Central memory CD8-positive, alpha-beta T cell (primary cell): ENCODE measurements at regions not wholly inside any gene's neighbourhood (a gene's known extent, or its start where the extent isn't known, plus 50 kb on each side); places are given as distances from the start of the nearest gene placed in this dataset.

Experiments
- ATAC-seq: fragments of 150-1000 bp; cut with Tn5 transposase; replicated peaks from 2 replicates; pipeline ENCODE4 v1.10.0; 2022; ENCODE audit warnings: mild to moderate bottlenecking, moderate FRiP score, moderate number of reproducible peaks; ENCODE audit not compliant: poor library complexity, severe bottlenecking; ENCODE audit errors: extremely low read depth
- DNase-seq, 2 donors: peaks; one replicate each; pipeline ENCODE4 v3.0.0; 2021; ENCODE audit warnings: low spot score in 2 of 2
- H3K27ac Mint-ChIP-seq: one replicate; pipeline ENCODE4 v1.8.0; 2022; ENCODE audit warnings: low read depth, mild to moderate bottlenecking, moderate library complexity, mixed read lengths
- H3K27me3 Mint-ChIP-seq: one replicate; pipeline ENCODE4 v1.8.0; 2022; ENCODE audit warnings: mixed read lengths
- H3K36me3 Mint-ChIP-seq: one replicate; pipeline ENCODE4 v1.8.0; 2022; ENCODE audit warnings: mild to moderate bottlenecking, moderate library complexity, mixed read lengths; ENCODE audit not compliant: insufficient read depth
- H3K4me1 Mint-ChIP-seq: one replicate; pipeline ENCODE4 v1.8.0; 2022; ENCODE audit warnings: mixed read lengths
- H3K4me3 Mint-ChIP-seq: one replicate; pipeline ENCODE4 v1.8.0; 2022; ENCODE audit warnings: mild to moderate bottlenecking, moderate library complexity, mixed read lengths
- H3K9me3 Mint-ChIP-seq: one replicate; pipeline ENCODE4 v1.8.0; 2022; ENCODE audit warnings: mixed read lengths

DNA sequence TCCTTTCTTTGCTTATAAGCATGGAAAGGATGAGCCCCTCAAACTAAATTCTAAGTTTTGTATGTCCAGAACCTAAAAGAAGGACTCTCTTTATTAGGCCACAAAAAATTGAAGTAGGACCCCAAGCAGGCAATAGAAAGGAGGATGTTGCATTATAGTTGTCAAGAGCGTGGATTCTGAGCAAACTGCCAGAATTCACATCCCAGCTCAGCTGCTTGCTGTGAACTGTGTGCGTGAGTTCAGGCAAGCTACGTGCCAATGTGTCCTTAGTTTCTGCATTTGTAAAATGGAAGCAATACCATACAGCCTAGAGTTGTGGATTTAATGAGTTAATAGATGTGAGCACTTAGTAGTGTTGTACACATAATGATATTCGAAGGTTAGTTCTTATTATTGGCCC, 70.6 kb upstream of the SLC44A1 start:
- no peak for DNase-seq
- no peak overlapping the region for H3K4me3 Mint-ChIP-seq
- H3K9me3 Mint-ChIP-seq: no peaks in the 10 kb centered on the region
- H3K36me3 Mint-ChIP-seq: no peaks in the 10 kb centered on the region
- ATAC-seq: no peak
- no peaks in the 10 kb centered on the region for H3K4me1 Mint-ChIP-seq
- no peaks in the 10 kb centered on the region for H3K27me3 Mint-ChIP-seq
- no peak overlapping the region for H3K27ac Mint-ChIP-seq

DNA sequence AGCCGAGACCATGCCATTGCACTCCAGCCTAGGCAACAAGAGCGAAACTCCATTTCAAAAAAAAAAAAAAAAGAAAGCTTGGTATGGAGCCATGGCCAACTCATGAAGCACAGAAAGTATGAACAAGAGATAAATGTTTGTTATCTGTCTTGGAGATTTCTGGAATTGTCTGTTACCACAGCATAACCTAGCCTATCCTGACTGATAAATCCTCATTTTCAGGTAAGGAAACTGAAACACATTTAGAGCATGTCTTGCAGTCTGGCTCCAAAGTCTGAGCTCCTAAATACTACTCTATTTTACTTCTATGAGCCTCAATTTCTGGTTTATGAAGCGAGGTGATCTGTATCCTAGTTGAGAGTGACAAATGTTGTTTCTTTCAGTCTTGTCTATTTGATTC, 68.3 kb upstream of the SLC44A1 start:
- Mint-ChIP-seq H3K36me3 (no peaks in the 10 kb centered on the region), H3K9me3 (no peaks in the 10 kb centered on the region), H3K27me3 (no peaks in the 10 kb centered on the region), H3K4me3 (no peak overlapping the region), H3K27ac (no peak overlapping the region), H3K4me1 (no peaks in the 10 kb centered on the region)
- ATAC-seq (no peak), DNase-seq (no peak)

DNA sequence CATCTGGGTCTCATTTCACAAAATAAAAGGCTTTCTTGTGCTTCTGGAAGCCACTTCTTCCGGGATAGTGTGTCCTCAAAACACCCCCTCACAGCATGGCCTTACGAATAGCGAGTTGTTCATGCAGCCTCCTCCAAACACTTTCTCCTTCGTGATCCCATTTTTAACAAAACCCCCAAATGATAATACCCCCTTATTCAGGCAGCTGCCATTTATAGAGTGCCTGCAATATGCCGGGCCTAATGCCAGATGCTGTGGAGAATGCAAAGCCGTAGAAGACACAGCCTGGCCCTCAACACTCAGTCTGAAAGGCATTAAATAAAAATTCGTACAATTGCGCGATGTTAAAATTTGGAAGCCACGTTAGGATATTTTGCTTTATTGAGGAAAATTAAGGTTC, 66.4 kb upstream of the SLC44A1 start:
- Mint-ChIP-seq H3K36me3 (no peaks in the 10 kb centered on the region), H3K9me3 (no peaks in the 10 kb centered on the region), H3K4me3 (no peak overlapping the region), H3K27me3 (no peaks in the 10 kb centered on the region), H3K4me1 (no peaks in the 10 kb centered on the region), H3K27ac (no peak overlapping the region)
- DNase-seq: no peak
- no peak for ATAC-seq

DNA sequence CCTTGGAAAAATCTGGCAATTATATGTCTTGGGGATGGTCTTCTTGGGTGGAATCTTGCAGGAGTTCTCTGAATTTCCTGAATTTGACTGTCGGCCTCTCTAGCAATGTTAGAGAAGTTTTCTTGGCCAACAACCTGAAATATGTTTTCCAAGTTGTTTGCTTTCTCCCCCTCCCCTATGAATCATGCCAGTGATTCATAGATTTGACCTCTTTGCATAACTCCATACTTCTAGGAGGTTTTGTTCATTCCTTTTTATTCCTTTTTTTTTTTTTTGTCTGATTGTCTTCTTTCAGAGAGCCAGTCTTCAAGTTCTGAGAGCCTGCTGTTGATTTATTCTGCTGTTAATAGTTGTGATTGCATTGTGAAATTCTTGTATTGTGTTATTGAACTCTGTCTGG, 56.7 kb upstream of the SLC44A1 start:
- Mint-ChIP-seq H3K4me1 (no peaks in the 10 kb centered on the region), H3K27ac (no peak overlapping the region), H3K4me3 (no peak overlapping the region), H3K27me3 (peaks cover 30% of the 10 kb centered on the region), H3K9me3 (no peaks in the 10 kb centered on the region), H3K36me3 (no peaks in the 10 kb centered on the region)
- no peak for DNase-seq
- no peak for ATAC-seq

DNA sequence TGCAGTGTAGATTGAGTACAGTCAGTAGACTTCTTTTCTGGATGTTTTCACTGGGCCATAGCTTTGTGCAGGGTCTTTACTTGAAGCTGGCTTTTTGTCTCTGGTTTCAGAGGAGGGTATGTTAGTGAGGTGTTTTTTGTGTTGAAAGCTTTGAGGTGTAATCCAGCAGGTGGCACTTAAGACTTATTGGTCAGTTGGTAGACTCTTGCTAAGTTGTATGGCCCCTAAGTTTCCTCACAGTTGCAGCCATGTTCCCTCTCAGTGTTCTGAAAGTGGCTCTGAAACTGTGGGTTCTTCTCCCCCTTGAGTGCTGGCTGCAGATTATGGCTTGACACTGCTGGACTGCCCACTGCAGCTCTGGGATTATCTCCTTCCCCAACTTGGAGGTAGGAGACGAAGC, 55.7 kb upstream of the SLC44A1 start:
- H3K27ac Mint-ChIP-seq: no peak overlapping the region
- ATAC-seq (no peak), DNase-seq (no peak)
- no peaks in the 10 kb centered on the region for H3K36me3 Mint-ChIP-seq
- H3K4me1 Mint-ChIP-seq: no peaks in the 10 kb centered on the region
- no peak overlapping the region for H3K4me3 Mint-ChIP-seq
- H3K27me3 Mint-ChIP-seq: peaks cover 31% of the 10 kb centered on the region
- H3K9me3 Mint-ChIP-seq: no peaks in the 10 kb centered on the region

DNA sequence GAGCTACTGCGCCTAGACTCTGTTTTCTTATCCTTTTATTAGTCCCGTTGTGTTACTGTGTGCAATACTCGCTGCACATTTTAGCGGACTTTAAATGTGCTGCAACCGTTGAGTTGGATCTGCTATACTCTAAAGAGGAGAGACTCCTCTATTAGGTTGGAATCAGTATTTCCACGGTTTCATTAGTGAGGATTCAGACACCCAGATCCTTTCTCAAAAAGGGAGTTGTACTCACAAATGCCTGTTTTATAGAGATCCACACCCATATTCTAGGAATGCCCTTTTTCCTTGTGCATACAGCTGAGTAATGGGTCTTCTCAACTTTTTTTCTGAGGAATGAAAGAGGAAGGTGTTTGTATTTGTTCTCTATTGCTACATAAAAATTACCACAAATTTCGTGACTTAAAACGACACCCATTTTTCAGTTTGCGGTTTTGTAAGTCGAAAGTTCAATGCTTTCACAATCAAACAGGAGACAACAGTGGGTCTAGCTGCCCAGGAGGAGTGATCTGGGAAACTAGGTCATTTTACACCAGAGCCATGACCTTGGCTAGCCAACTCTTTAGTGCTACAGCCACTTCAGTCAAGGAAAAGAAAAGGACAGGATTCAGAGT, 52.8 kb upstream of the SLC44A1 start:
- ATAC-seq (no peak), DNase-seq (no peak)
- no peaks in the 10 kb centered on the region for H3K36me3 Mint-ChIP-seq
- no peak overlapping the region for H3K4me3 Mint-ChIP-seq
- H3K27me3 Mint-ChIP-seq: peaks cover 52% of the 10 kb centered on the region
- H3K9me3 Mint-ChIP-seq: no peaks in the 10 kb centered on the region
- no peaks in the 10 kb centered on the region for H3K4me1 Mint-ChIP-seq
- H3K27ac Mint-ChIP-seq: no peak overlapping the region

DNA sequence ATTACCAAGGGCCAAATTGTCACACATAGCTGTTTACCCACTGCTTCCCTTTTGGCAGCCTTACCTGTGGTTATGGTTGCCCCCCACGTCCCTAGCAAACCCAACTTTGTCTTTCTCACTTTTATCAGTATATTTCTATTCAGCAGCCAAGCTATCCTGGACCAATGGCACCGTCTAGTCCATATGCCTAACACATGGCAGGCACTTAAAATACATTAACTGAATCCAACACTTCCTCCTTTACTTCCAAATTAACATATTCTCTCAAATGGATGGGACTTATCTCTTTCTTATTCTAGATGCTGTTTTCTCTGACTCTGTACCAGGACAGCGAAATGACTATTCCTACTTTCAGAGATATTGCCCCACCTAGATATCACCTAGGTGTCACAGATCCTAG, 50.9 kb upstream of the SLC44A1 start:
- H3K4me3 Mint-ChIP-seq: no peak overlapping the region
- H3K27ac Mint-ChIP-seq: no peak overlapping the region
- peaks cover 40% of the 10 kb centered on the region for H3K27me3 Mint-ChIP-seq
- H3K9me3 Mint-ChIP-seq: no peaks in the 10 kb centered on the region
- H3K36me3 Mint-ChIP-seq: no peaks in the 10 kb centered on the region
- DNase-seq: no peak
- no peaks in the 10 kb centered on the region for H3K4me1 Mint-ChIP-seq
- no peak for ATAC-seq

DNA sequence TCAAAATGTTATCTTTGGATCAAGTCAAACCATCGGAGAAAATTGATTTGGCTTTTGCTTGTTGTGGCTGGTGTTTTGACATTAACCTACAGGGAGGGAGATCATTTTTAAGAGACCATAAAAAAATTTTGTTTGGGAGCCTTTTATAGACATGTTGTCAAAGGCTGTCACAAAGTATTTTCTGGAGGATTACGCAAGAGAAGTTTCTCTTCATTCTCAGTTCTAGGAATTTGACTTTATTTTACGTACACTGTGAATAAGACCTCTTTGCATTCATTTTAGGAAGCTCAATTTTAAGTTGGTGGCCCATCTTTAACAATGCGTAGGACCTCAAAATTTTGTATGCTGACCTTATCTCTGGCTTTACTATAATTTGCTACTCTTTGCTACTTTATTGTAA, 50.2 kb upstream of the SLC44A1 start:
- peaks cover 33% of the 10 kb centered on the region for H3K27me3 Mint-ChIP-seq
- no peak for ATAC-seq
- no peaks in the 10 kb centered on the region for H3K9me3 Mint-ChIP-seq
- H3K27ac Mint-ChIP-seq: no peak overlapping the region
- no peaks in the 10 kb centered on the region for H3K4me1 Mint-ChIP-seq
- H3K4me3 Mint-ChIP-seq: no peak overlapping the region
- no peak for DNase-seq
- no peaks in the 10 kb centered on the region for H3K36me3 Mint-ChIP-seq
